Neural cell (in vitro differentiated cells): ENCODE measurements at regions not wholly inside any gene's neighbourhood (a gene's known extent, or its start where the extent isn't known, plus 50 kb on each side); places are given as distances from the start of the nearest gene placed in this dataset.

Experiments used
- H2AFZ ChIP-seq: fragments of 200-600, 300-800 bp; sonication (generic), shearing (Covaris generic); 2 replicates; pipeline ENCODE4 v1.6.0; 2014; ENCODE audit warnings: low read depth, mild to moderate bottlenecking, antibody characterized with exemption, low read length, moderate library complexity
- H3F3A ChIP-seq: fragments of 200-600 bp; shearing (Covaris generic); 2 replicates; pipeline ENCODE4 v1.6.1; 2016; ENCODE audit warnings: mild to moderate bottlenecking, moderate library complexity, mixed read lengths, antibody characterized with exemption, low read length; ENCODE audit not compliant: insufficient read depth, poor library complexity, severe bottlenecking
- H3K27ac ChIP-seq: fragments of 200-600, 300-800 bp; sonication (generic), shearing (Covaris generic); 2 replicates; pipeline ENCODE4 v1.5.1; 2014; ENCODE audit warnings: mild to moderate bottlenecking, low read length, moderate library complexity
- H3K27me3 ChIP-seq: fragments of 300-800, 200-600 bp; sonication (generic), shearing (Covaris generic); 2 replicates; pipeline ENCODE4 v1.6.0; 2014; ENCODE audit warnings: mild to moderate bottlenecking, low read depth, low read length, moderate library complexity; ENCODE audit not compliant: insufficient read depth
- H3K36me3 ChIP-seq: fragments of 300-800, 200-600 bp; sonication (generic), shearing (Covaris generic); 2 replicates; pipeline ENCODE4 v1.5.1; 2014; ENCODE audit warnings: mild to moderate bottlenecking, antibody characterized with exemption, low read length, moderate library complexity; ENCODE audit not compliant: insufficient read depth
- H3K4me2 ChIP-seq: fragments of 300-800, 200-600 bp; sonication (generic), shearing (Covaris generic); 2 replicates; pipeline ENCODE4 v1.6.0; 2014; ENCODE audit warnings: mild to moderate bottlenecking, low read length
- H3K4me3 ChIP-seq: fragments of 300-800, 200-600 bp; sonication (generic), shearing (Covaris generic); 2 replicates; pipeline ENCODE4 v1.5.1; 2014; ENCODE audit warnings: mild to moderate bottlenecking, low read length, moderate library complexity
- H3K79me2 ChIP-seq: fragments of 200-600 bp; shearing (Covaris generic); replicated peaks from 2 replicates; pipeline ENCODE4 v1.6.0; 2014; ENCODE audit warnings: mild to moderate bottlenecking, low read length, moderate library complexity; ENCODE audit not compliant: insufficient read depth
- H3K9ac ChIP-seq: fragments of 300-800, 200-600 bp; sonication (generic), shearing (Covaris generic); 2 replicates; pipeline ENCODE4 v1.6.1; 2016; ENCODE audit warnings: mild to moderate bottlenecking, low read length, mixed read lengths
- H3K9me2 ChIP-seq: fragments of 200-600 bp; shearing (Covaris generic); 2 replicates; pipeline ENCODE4 v1.6.1; 2016; ENCODE audit warnings: mild to moderate bottlenecking, low read length, mixed read lengths; ENCODE audit not compliant: insufficient read depth
- H3K9me3 ChIP-seq: fragments of 200-600, 300-800 bp; sonication (generic), shearing (Covaris generic); 2 replicates; pipeline ENCODE4 v1.6.1; 2016; ENCODE audit warnings: mild to moderate bottlenecking, mixed run types, low read length, moderate library complexity, mixed read lengths
- H4K20me1 ChIP-seq: fragments of 200-600 bp; shearing (Covaris generic); 2 replicates; pipeline ENCODE4 v1.6.1; 2016; ENCODE audit warnings: mild to moderate bottlenecking, mixed run types; ENCODE audit not compliant: insufficient read depth
- EP300 ChIP-seq: fragments of 450-650 bp; conservative IDR thresholded peaks from 2 replicates; pipeline ENCODE4 v1.6.1; 2014; ENCODE audit warnings: antibody characterized with exemption, mild to moderate bottlenecking, moderate library complexity; ENCODE audit not compliant: poor library complexity, severe bottlenecking
- EZH2 ChIP-seq: fragments of 200-600, 300-800 bp; shearing (Covaris generic), sonication (generic); IDR thresholded peaks from 2 replicates; pipeline ENCODE4 v1.6.1; 2014; ENCODE audit warnings: antibody characterized with exemption, low read length, borderline replicate concordance, mild to moderate bottlenecking; ENCODE audit not compliant: insufficient read depth, poor library complexity, severe bottlenecking
- MXI1 ChIP-seq: fragments of 450-650 bp; conservative IDR thresholded peaks from 2 replicates; pipeline ENCODE4 v1.6.1; 2014; ENCODE audit warnings: antibody characterized with exemption, mild to moderate bottlenecking; ENCODE audit not compliant: poor library complexity, severe bottlenecking
- POLR2AphosphoS5 ChIP-seq: IDR thresholded peaks from 2 replicates; pipeline ENCODE4 v1.6.1; 2012
- RAD21 ChIP-seq: fragments of 450-650 bp; conservative IDR thresholded peaks from 2 replicates; pipeline ENCODE4 v1.6.1; 2014; ENCODE audit warnings: antibody characterized with exemption, mild to moderate bottlenecking, moderate library complexity
- SMC3 ChIP-seq: fragments of 450-650 bp; conservative IDR thresholded peaks from 2 replicates; pipeline ENCODE4 v1.6.1; 2014; ENCODE audit warnings: antibody characterized with exemption, mild to moderate bottlenecking, moderate library complexity; ENCODE audit not compliant: poor library complexity
- TAF1 ChIP-seq: IDR thresholded peaks from 2 replicates; pipeline ENCODE4 v1.6.1; 2012; ENCODE audit warnings: low read depth
- TF ChIP-seq, protein P1 (sequence below): fragments of 450-650 bp; IDR thresholded peaks from 2 replicates; pipeline ENCODE4 v1.5.1; 2014; ENCODE audit warnings: antibody characterized with exemption, mild to moderate bottlenecking, moderate library complexity; ENCODE audit not compliant: poor library complexity, severe bottlenecking
- TF ChIP-seq, protein P2 (sequence below): IDR thresholded peaks from 2 replicates; pipeline ENCODE4 v1.6.1; 2012; ENCODE audit warnings: borderline replicate concordance

DNA sequence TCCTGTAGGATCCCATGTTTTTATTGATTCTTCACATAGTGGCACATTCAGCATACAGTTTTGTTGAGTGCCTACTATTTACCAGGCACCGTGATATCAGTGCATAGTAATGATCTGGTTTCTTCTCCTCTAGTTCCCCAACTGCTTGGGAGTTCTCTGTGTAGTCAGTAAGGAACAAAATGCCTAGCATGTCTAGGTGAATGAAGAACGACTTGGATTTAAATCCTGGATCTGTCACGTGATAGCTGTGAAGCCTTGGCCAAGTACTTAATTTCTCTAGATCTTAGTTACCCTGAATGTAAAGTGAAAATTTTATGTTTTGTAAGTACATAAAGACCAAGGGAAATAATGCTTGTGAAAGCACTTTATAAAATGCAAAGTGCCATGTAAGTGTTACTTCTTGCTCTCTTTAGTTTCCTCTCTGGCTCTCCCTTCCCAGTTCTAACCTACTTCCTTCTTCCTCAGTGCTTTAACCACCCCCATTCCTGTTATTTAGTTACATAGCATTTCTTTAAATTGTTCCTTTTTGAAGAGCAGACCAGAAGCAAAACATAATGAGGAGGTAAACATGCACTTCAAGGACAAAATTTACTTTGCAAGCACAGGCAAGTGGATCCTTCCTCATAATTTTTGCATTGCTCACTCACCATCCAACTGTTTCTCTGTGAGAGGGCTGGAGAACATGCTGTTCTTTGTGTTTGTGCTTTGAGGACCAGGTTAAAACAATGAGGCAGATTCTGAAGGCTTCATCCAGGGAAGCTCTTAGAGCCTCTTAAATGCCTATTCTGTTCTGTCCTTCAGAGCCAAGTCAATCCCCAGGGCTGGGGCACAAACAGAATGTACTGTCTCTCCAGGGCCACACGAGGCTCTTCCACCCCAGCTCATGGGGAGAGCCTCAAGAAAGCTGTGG lies 353.9 kb upstream of the TENM4 start:
- no peaks in the 10 kb centered on the region for H3K79me2 ChIP-seq
- no peak for TF ChIP-seq TAF1
- no peak for TF ChIP-seq EP300
- TF ChIP-seq, protein P1, sequence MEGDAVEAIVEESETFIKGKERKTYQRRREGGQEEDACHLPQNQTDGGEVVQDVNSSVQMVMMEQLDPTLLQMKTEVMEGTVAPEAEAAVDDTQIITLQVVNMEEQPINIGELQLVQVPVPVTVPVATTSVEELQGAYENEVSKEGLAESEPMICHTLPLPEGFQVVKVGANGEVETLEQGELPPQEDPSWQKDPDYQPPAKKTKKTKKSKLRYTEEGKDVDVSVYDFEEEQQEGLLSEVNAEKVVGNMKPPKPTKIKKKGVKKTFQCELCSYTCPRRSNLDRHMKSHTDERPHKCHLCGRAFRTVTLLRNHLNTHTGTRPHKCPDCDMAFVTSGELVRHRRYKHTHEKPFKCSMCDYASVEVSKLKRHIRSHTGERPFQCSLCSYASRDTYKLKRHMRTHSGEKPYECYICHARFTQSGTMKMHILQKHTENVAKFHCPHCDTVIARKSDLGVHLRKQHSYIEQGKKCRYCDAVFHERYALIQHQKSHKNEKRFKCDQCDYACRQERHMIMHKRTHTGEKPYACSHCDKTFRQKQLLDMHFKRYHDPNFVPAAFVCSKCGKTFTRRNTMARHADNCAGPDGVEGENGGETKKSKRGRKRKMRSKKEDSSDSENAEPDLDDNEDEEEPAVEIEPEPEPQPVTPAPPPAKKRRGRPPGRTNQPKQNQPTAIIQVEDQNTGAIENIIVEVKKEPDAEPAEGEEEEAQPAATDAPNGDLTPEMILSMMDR, result no peak
- TF ChIP-seq SMC3, result no peak
- no peak for TF ChIP-seq MXI1
- TF ChIP-seq EZH2, result no peak
- TF ChIP-seq POLR2AphosphoS5, result no peak
- TF ChIP-seq, protein P2, sequence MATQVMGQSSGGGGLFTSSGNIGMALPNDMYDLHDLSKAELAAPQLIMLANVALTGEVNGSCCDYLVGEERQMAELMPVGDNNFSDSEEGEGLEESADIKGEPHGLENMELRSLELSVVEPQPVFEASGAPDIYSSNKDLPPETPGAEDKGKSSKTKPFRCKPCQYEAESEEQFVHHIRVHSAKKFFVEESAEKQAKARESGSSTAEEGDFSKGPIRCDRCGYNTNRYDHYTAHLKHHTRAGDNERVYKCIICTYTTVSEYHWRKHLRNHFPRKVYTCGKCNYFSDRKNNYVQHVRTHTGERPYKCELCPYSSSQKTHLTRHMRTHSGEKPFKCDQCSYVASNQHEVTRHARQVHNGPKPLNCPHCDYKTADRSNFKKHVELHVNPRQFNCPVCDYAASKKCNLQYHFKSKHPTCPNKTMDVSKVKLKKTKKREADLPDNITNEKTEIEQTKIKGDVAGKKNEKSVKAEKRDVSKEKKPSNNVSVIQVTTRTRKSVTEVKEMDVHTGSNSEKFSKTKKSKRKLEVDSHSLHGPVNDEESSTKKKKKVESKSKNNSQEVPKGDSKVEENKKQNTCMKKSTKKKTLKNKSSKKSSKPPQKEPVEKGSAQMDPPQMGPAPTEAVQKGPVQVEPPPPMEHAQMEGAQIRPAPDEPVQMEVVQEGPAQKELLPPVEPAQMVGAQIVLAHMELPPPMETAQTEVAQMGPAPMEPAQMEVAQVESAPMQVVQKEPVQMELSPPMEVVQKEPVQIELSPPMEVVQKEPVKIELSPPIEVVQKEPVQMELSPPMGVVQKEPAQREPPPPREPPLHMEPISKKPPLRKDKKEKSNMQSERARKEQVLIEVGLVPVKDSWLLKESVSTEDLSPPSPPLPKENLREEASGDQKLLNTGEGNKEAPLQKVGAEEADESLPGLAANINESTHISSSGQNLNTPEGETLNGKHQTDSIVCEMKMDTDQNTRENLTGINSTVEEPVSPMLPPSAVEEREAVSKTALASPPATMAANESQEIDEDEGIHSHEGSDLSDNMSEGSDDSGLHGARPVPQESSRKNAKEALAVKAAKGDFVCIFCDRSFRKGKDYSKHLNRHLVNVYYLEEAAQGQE, result no peak
- TF ChIP-seq RAD21, result no peak

DNA sequence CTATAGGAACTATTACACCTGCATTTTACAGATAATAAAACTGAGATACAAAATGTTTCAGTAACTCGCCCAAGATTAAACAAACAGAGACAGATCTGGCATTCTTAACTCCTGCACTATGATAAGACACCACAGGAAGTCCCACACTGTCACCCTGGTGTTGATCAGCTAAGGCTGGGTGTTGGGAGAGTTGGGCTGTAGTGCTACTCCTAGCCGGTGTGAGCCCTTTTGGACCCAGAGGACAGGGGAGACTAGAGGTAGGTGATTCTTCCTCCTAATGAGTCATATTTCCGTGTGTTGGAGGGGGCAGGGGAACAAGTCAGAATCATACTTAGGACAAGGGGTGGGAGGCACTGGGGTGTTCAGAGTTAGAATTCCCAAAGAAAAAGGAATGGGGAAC lies 353.2 kb upstream of the TENM4 start:
- H3F3A ChIP-seq, result no peaks in the 10 kb centered on the region
- H3K4me3 ChIP-seq, result no peak overlapping the region
- H2AFZ ChIP-seq, result no peak overlapping the region
- no peaks in the 10 kb centered on the region for H3K79me2 ChIP-seq
- H3K36me3 ChIP-seq, result no peaks in the 10 kb centered on the region
- H4K20me1 ChIP-seq, result no peaks in the 10 kb centered on the region
- H3K9me3 ChIP-seq, result no peaks in the 10 kb centered on the region
- H3K9me2 ChIP-seq, result no peaks in the 10 kb centered on the region
- no peak overlapping the region for H3K4me2 ChIP-seq
- TF ChIP-seq SMC3 (no peak), POLR2AphosphoS5 (no peak), EZH2 (no peak), EP300 (no peak), MXI1 (no peak)
- TF ChIP-seq, protein P2, result no peak
- TF ChIP-seq, protein P1, result no peak
- no peak overlapping the region for H3K9ac ChIP-seq
- H3K27me3 ChIP-seq, result no peaks in the 10 kb centered on the region
- no peak overlapping the region for H3K27ac ChIP-seq

More for the DNA sequence above, 353.9 kb upstream of the TENM4 start:
- no peaks in the 10 kb centered on the region for H3K9me3 ChIP-seq
- no peaks in the 10 kb centered on the region for H3F3A ChIP-seq
- no peak overlapping the region for H3K4me3 ChIP-seq
- no peaks in the 10 kb centered on the region for H3K36me3 ChIP-seq
- H3K27me3 ChIP-seq, result no peaks in the 10 kb centered on the region
- no peak overlapping the region for H3K4me2 ChIP-seq
- no peak overlapping the region for H3K27ac ChIP-seq
- H3K9ac ChIP-seq, result no peak overlapping the region
- no peaks in the 10 kb centered on the region for H3K9me2 ChIP-seq
- no peaks in the 10 kb centered on the region for H4K20me1 ChIP-seq
- H2AFZ ChIP-seq, result no peak overlapping the region
